IPS-11a (cell line): ENCODE measurements at regions not wholly inside any gene's neighbourhood (a gene's known extent, or its start where the extent isn't known, plus 50 kb on each side); places are given as distances from the start of the nearest gene placed in this dataset.
"Not testable (repeated sequence)": the region's sequence is repeated elsewhere in the genome, so short reads cannot be mapped to it uniquely, and the experiment has no call there.

Experiments used
- H3K4me3 ChIP-seq: one replicate; pipeline ENCODE4 v1.5.1; 2013; ENCODE audit warnings: low read depth, low read length, control low read depth

- H3K4me3 ChIP-seq, result no peak overlapping the region
Observed at GRCh38 chr6:11486959-11487358, 50.6 kb upstream of the TMEM170B start.

DNA sequence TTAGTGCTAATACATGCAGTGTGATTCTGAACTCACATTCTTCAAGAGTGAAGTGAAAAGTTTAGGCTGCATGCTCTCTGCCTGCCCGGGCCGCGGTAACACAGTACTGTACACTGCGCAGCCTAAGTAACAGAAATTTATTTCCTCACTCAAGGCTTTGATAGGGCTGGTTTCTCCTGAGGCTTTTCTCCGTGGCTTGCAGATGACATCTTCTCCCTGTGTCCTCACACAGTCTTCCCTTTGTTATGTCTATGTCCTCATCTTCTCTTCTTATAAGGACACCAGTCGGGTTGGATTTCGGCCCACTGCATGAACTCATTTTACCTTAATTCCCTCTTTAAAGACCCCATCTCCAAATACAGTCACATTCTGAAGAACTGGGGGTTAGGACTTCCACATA, 51.1 kb upstream of the TMEM170B start:
- no peak overlapping the region for H3K4me3 ChIP-seq

DNA sequence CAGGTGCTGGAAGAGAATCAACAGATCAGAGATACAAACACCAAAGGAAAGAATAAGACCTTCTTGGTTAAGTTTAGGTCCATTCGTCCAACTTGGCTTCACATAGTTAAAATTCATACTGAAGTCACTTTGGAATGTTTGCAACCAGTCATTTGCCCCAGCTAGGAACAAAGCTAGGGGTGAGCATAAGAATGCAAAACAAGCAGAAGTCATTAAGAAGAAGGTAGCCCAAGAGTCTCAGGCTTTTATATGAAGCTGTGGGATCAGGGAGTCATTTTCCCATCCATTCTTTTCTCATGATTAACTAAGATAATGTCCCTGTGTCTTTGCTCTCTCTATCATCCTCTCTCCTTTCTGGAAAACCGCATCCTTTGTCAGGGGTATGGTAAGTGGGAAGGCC, 51.5 kb upstream of the TMEM170B start:
- H3K4me3 ChIP-seq, result no peak overlapping the region

DNA sequence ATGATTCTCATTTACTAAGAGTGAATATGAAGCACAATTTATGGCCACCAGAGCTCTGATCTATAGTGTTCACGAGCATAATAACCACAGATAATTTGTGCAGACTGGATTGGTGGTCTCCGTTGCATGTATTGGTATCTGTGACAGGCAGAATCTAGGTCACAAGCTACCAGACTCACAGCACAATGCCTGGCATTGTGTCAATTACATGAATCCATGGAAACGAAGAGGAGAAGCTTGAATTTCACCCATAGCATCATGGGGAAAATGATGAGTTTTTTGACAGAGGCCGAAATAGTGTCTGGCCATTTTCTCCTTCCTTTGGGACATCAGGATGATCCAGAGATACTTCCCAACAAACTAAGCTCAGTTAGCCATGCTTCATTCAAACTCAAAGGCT, 52.3 kb upstream of the TMEM170B start:
- H3K4me3 ChIP-seq, result no peak overlapping the region

GRCh38 chr6:11484441-11484840, 53.1 kb upstream of the TMEM170B start:
- no peak overlapping the region for H3K4me3 ChIP-seq

DNA sequence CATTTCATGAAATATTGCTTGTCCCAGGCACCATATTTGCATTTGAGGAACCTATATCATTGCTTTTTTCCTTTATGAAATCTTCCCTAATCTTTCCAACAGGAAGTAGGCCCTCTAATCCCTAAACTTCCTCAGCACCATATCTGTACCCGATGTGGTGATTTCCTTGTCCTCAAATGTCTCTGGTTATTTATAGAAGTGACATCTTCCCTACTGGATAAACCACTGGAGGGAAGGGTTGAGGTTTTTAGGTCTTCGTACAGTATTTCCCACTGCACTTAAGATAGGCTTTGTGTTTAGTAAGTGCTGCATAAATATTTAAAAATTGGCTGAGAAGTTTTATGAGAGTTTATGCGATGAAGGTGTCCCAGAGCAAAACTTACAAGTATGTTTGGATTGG, 54.9 kb upstream of the TMEM170B start:
- no peak overlapping the region for H3K4me3 ChIP-seq

DNA sequence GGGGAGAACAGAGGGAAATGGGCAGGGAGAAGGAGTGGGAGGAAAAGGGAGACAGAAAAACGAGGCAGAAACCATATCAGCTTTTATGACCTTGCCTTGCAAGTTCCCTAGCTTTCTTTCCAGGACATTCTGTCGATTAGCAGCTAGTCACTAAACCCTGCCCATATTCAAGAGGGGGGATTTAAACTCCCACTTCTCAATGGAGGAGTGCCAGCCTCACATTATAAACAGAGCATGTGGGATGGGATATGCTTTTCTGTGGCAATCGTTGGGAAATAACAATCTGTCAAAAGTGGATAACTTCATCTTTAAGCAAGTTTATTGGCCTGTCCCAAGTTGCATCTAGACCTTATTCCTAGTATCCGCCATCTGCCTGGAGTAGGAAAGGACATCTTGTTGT, 57.0 kb upstream of the TMEM170B start:
- H3K4me3 ChIP-seq, result no peak overlapping the region

GRCh38 chr6:11479296-11479695, 58.3 kb upstream of the TMEM170B start:
- H3K4me3 ChIP-seq, result no peak overlapping the region

- H3K4me3 ChIP-seq, result no peak overlapping the region
Observed at GRCh38 chr6:11478586-11478985, 59.0 kb upstream of the TMEM170B start.

- H3K4me3 ChIP-seq, result no peak overlapping the region
Observed at GRCh38 chr6:11475016-11475415, 62.5 kb upstream of the TMEM170B start.

DNA sequence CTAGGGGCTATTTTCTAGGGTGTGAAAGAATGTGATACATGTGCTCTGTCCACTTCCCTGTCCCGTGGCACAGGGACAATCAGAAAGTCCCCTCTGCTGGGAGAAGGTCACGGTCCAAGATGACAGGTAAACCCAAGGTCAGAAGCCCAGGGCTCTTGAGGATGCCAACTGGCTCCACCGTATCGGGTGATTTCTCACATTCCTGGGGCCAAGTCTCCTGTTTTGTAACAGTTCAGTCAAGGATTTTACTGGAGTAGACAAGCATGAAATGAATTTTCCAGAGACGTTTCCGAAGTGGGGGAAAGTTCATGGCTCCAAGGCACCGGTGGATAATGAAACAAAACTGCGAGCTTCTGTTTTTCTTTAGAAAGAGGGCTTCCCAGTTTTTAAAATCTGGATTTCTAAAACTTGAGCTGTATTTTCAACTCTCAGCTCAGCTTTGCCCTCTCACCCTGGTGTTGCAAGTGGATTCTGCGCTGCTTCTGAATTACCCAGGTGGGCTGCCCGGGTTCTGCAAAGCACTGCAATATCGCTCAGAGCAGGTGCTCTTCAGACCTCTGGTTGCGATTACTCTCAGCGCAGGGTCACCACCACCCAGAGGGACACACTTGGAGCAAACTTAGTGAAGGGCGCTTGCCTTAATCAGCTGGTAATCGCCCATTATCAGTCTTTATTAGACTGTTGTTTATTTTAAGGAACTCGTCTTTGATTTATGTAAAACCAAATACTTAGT, 64.4 kb upstream of the TMEM170B start:
- no peak overlapping the region for H3K4me3 ChIP-seq

- no peak overlapping the region for H3K4me3 ChIP-seq
Observed at GRCh38 chr6:11471261-11471660, 66.3 kb upstream of the TMEM170B start.

GRCh38 chr6:11469684-11470083, 67.9 kb upstream of the TMEM170B start:
- H3K4me3 ChIP-seq, result no peak overlapping the region

GRCh38 chr6:11468271-11468670, 69.3 kb upstream of the TMEM170B start:
- not testable (repeated sequence) for H3K4me3 ChIP-seq

GRCh38 chr6:11467364-11467763, 70.2 kb upstream of the TMEM170B start:
- H3K4me3 ChIP-seq, result no peak overlapping the region

- no peak overlapping the region for H3K4me3 ChIP-seq
Observed at GRCh38 chr6:11463398-11463780, 74.2 kb upstream of the TMEM170B start.

GRCh38 chr6:11462742-11463397, 74.7 kb upstream of the TMEM170B start:
- no peak overlapping the region for H3K4me3 ChIP-seq

- H3K4me3 ChIP-seq, result no peak overlapping the region
Observed at GRCh38 chr6:11460837-11461661, 76.5 kb upstream of the TMEM170B start.

DNA sequence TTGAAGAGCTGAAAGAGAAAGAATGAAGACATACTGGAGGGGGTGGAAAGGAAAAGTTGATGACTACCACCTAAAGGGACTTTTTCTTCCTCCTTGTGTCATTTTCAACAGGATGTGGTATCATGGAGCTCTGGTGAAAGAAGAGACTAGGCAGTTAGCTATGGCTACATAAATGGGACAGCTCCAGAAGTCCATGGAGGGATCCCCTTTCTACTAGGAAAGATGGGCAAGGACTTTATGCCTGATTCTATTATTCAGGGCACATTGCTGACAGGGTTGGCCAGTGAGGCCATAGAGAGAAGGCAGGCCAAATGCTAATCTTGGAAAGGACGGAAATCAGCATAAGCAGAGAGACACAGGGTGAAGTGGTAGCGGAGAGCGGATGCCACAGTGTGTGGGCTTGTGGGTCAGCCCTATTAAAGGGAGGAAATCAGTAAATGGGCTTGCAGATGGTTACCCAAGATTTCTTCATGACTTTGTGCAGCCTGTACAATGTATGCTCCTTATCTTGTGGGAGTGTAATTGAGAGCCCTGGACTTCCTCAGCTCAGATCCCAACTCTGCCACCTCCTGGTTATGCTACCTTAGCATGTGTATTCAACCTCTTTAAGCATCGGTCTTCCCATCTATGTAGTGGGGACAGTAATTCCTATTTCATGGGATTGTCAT, 77.4 kb upstream of the TMEM170B start:
- H3K4me3 ChIP-seq, result no peak overlapping the region

DNA sequence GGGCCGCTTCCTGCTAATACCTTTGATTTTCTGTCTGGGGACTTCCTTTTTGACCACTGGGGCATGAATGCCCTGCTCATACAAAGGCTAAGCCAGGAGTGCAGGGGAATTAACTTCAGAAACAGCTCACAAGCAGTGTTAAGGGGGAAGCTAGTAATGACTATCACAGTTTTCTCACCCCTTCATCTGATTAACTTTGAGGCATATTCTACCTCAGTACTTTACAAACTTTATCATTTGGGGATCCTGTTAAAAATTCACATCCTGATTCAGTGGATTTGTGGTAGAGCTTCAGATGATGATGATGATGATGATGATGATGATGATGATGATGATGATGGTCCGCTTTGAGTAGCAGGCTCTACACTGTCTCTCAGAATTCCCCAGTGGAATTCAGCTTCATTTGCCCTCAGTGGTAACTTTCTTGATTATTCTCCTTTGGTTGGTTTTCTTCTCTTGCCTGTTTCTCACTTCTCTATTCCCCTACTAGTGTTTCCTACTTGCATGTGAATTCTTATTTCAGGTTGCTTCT, 78.4 kb upstream of the TMEM170B start:
- H3K4me3 ChIP-seq, result no peak overlapping the region

DNA sequence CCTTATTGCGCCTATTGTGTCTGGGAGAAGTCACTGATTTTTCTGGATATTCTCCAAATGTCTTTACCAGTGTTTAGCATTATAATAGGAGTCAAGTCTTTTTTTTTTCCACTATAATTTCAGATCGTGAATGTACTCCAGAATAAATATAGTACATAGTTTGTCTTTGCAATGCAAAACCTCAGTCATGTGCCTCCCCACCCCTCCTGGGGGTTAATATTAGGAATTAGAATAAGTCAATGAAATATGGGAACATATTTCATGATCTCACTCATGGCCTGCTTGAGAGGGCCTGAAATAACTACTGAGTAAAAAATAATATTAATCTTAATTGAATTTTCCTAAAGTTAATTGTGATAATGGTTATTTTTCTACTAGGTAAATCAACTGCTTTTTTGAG, 79.0 kb upstream of the TMEM170B start:
- H3K4me3 ChIP-seq, result no peak overlapping the region
